IPS-15b (cell line): ENCODE measurements at regions not wholly inside any gene's neighbourhood (a gene's known extent, or its start where the extent isn't known, plus 50 kb on each side); places are given as distances from the start of the nearest gene placed in this dataset.
"Not testable (repeated sequence)": the region's sequence is repeated elsewhere in the genome, so short reads cannot be mapped to it uniquely, and the experiment has no call there.

Experiments used
- H3K27me3 ChIP-seq: one replicate; pipeline ENCODE4 v1.6.1; 2013; ENCODE audit warnings: low read length; ENCODE audit not compliant: control insufficient read depth, insufficient read depth
- H3K36me3 ChIP-seq: one replicate; pipeline ENCODE4 v1.6.1; 2013; ENCODE audit warnings: low read length; ENCODE audit not compliant: control insufficient read depth, insufficient read depth
- H3K4me1 ChIP-seq: one replicate; pipeline ENCODE4 v1.6.1; 2013; ENCODE audit warnings: mild to moderate bottlenecking, low read length; ENCODE audit not compliant: control insufficient read depth, insufficient read depth
- H3K4me3 ChIP-seq: one replicate; pipeline ENCODE4 v1.5.1; 2013; ENCODE audit warnings: low read depth, low read length
- H3K9ac ChIP-seq: one replicate; pipeline ENCODE4 v1.6.1; 2013; ENCODE audit warnings: low read depth, mild to moderate bottlenecking, low read length
- H3K9me3 ChIP-seq: one replicate; pipeline ENCODE4 v1.6.1; 2013; ENCODE audit warnings: mild to moderate bottlenecking, low read length; ENCODE audit not compliant: control insufficient read depth, insufficient read depth

GRCh38 chr10:120051671-120052070 lies 159.1 kb downstream of the SEC23IP start:
- no peaks in the 10 kb centered on the region for H3K27me3 ChIP-seq
- no peaks in the 10 kb centered on the region for H3K36me3 ChIP-seq
- no peak overlapping the region for H3K4me3 ChIP-seq
- no peak overlapping the region for H3K9ac ChIP-seq
- no peaks in the 10 kb centered on the region for H3K9me3 ChIP-seq
- H3K4me1 ChIP-seq = peaks cover 4% of the 10 kb centered on the region

GRCh38 chr10:120052964-120053702 lies 160.6 kb downstream of the SEC23IP start:
- no peaks in the 10 kb centered on the region for H3K27me3 ChIP-seq
- H3K9me3 ChIP-seq = no peaks in the 10 kb centered on the region
- peaks cover 4% of the 10 kb centered on the region for H3K4me1 ChIP-seq
- H3K9ac ChIP-seq = no peak overlapping the region
- no peaks in the 10 kb centered on the region for H3K36me3 ChIP-seq
- no peak overlapping the region for H3K4me3 ChIP-seq

- H3K27me3 ChIP-seq, H3K4me3 ChIP-seq, H3K9ac ChIP-seq, H3K9me3 ChIP-seq, H3K36me3 ChIP-seq, H3K4me1 ChIP-seq: not testable (repeated sequence)
Observed at GRCh38 chr10:120059790-120060189, 167.3 kb downstream of the SEC23IP start.

- Histone ChIP-seq H3K36me3 (no peaks in the 10 kb centered on the region), H3K27me3 (no peaks in the 10 kb centered on the region), H3K4me1 (no peaks in the 10 kb centered on the region), H3K4me3 (no peak overlapping the region), H3K9ac (no peak overlapping the region), H3K9me3 (no peaks in the 10 kb centered on the region)
Observed at GRCh38 chr10:120067427-120067826, 174.9 kb downstream of the SEC23IP start.

GRCh38 chr10:120069700-120070099 lies 177.2 kb downstream of the SEC23IP start:
- no peak overlapping the region for H3K4me3 ChIP-seq
- H3K36me3 ChIP-seq = no peaks in the 10 kb centered on the region
- H3K9me3 ChIP-seq = no peaks in the 10 kb centered on the region
- H3K4me1 ChIP-seq = no peaks in the 10 kb centered on the region
- no peaks in the 10 kb centered on the region for H3K27me3 ChIP-seq
- H3K9ac ChIP-seq = no peak overlapping the region

GRCh38 chr10:120075349-120075748 lies 182.8 kb downstream of the SEC23IP start:
- H3K36me3 ChIP-seq = no peaks in the 10 kb centered on the region
- no peaks in the 10 kb centered on the region for H3K4me1 ChIP-seq
- no peaks in the 10 kb centered on the region for H3K9me3 ChIP-seq
- H3K9ac ChIP-seq = no peak overlapping the region
- no peaks in the 10 kb centered on the region for H3K27me3 ChIP-seq
- H3K4me3 ChIP-seq = no peak overlapping the region

- H3K36me3 ChIP-seq = no peaks in the 10 kb centered on the region
- H3K27me3 ChIP-seq = no peaks in the 10 kb centered on the region
- no peaks in the 10 kb centered on the region for H3K4me1 ChIP-seq
- no peak overlapping the region for H3K9ac ChIP-seq
- H3K4me3 ChIP-seq = peak overlapping the region; percentile 26
- H3K9me3 ChIP-seq = no peaks in the 10 kb centered on the region
Observed at GRCh38 chr10:120076996-120077706, 184.6 kb downstream of the SEC23IP start.

GRCh38 chr10:120077707-120078492 lies 185.4 kb downstream of the SEC23IP start:
- no peaks in the 10 kb centered on the region for H3K27me3 ChIP-seq
- H3K9ac ChIP-seq = no peak overlapping the region
- no peaks in the 10 kb centered on the region for H3K9me3 ChIP-seq
- no peaks in the 10 kb centered on the region for H3K4me1 ChIP-seq
- peak overlapping the region; percentile 26 for H3K4me3 ChIP-seq
- H3K36me3 ChIP-seq = no peaks in the 10 kb centered on the region

GRCh38 chr10:120085096-120085796 lies 192.7 kb downstream of the SEC23IP start:
- Histone ChIP-seq H3K4me1 (no peaks in the 10 kb centered on the region), H3K36me3 (no peaks in the 10 kb centered on the region), H3K4me3 (no peak overlapping the region), H3K27me3 (no peaks in the 10 kb centered on the region), H3K9me3 (no peaks in the 10 kb centered on the region), H3K9ac (no peak overlapping the region)

GRCh38 chr10:120086066-120086465 lies 193.5 kb downstream of the SEC23IP start:
- H3K4me3 ChIP-seq = no peak overlapping the region
- H3K9ac ChIP-seq = no peak overlapping the region
- H3K36me3 ChIP-seq = no peaks in the 10 kb centered on the region
- H3K27me3 ChIP-seq = no peaks in the 10 kb centered on the region
- no peaks in the 10 kb centered on the region for H3K4me1 ChIP-seq
- no peaks in the 10 kb centered on the region for H3K9me3 ChIP-seq

- Histone ChIP-seq H3K9ac (no peak overlapping the region), H3K36me3 (no peaks in the 10 kb centered on the region), H3K27me3 (no peaks in the 10 kb centered on the region), H3K9me3 (no peaks in the 10 kb centered on the region), H3K4me1 (no peaks in the 10 kb centered on the region), H3K4me3 (no peak overlapping the region)
Observed at GRCh38 chr10:120087109-120087508, 194.6 kb downstream of the SEC23IP start.
